A204.1 (cell line): ENCODE measurements at regions not wholly inside any gene's neighbourhood (a gene's known extent, or its start where the extent isn't known, plus 50 kb on each side); places are given as distances from the start of the nearest gene placed in this dataset.
"Not testable (repeated sequence)": the region's sequence is repeated elsewhere in the genome, so short reads cannot be mapped to it uniquely, and the experiment has no call there.

Experiments
- FAIRE-seq: peaks from 2 replicates; lab custom pipeline; 2012; peaks lifted over from hg19 to GRCh38; lab: Jason Lieb, UNC

DNA sequence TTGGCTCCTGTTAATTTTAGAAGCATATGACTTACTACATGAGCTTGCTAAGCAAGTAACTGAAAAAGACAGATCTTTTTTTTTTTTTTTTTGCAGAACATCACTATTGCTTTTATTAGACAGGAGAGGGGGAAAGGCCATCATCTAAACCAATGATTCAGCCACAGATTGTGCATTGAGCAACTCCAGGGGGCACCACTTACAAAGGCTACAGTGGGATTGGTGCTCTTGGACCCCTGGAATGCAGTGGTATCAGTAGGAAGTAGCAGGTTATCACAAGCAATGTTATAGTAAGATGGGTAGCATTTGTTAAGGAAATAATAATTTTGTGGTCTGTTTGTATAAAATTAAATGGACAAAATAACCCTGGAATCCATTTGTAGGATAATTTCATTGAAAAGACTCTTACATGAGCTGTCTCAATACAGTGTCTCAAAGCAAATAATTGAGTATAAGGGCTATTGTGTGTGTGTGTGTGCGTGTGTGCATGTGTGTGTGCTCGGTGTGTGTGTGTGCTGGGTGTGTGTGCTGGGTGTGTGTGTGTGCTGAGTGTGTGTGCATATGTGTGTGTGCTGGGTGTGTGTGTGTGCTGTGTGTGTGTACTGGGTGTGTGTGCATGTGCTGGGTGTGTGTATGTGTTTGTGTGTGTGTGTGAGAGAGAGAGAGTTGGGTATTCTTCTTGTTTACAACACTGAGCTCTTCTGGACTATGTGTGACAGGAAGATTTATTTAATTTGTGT, 296.3 kb downstream of the PCDH7 start:
- FAIRE-seq: no peak

DNA sequence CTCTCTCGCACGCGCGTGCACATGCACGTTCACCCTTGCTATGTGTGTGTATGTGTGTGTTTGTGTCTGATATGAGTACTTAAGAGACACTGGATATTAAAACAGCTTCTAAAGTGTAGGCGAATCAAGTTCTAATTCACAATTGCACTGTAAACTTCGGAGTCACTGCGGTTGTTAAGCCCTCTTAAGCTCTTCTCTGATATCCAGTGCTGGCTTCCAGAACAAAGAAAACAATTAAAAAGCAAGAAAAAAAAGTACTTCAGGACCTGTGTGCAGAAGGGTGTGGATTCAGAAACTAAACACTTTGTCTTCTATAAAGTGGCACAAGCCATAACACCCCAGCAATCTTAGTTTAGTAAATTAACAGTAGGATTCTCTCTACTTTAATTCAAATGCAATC, 300.2 kb downstream of the PCDH7 start:
- no peak for FAIRE-seq

- no peak for FAIRE-seq
Measured at GRCh38 chr4:31021008-31021407, 300.8 kb downstream of the PCDH7 start.

GRCh38 chr4:31022702-31023101, 302.5 kb downstream of the PCDH7 start:
- FAIRE-seq: no peak

DNA sequence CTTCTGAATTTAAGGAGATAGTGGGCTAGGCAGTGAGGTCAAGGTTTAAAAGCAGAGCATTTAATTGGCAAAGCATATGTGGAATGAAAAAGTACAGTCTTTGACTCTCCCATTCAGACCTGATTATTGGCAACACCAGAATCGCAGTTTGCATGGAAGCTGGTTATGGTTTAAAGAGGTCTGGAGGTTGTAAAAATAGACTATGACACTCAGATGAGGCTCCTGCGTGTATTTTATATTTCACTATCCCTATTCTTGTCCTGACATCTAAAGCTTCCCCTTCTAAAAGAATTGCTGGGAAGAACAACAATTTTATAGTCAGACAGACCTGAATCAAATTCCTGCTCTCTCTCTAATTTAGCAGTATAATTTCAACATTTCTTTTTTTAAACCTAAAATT, 302.9 kb downstream of the PCDH7 start:
- FAIRE-seq: no peak

- FAIRE-seq: no peak
Measured at GRCh38 chr4:31023742-31024141, 303.6 kb downstream of the PCDH7 start.

- FAIRE-seq: not testable (repeated sequence)
Measured at GRCh38 chr4:31024781-31025180, 304.6 kb downstream of the PCDH7 start.

- no peak for FAIRE-seq
Measured at GRCh38 chr4:31026256-31026655, 306.1 kb downstream of the PCDH7 start.

DNA sequence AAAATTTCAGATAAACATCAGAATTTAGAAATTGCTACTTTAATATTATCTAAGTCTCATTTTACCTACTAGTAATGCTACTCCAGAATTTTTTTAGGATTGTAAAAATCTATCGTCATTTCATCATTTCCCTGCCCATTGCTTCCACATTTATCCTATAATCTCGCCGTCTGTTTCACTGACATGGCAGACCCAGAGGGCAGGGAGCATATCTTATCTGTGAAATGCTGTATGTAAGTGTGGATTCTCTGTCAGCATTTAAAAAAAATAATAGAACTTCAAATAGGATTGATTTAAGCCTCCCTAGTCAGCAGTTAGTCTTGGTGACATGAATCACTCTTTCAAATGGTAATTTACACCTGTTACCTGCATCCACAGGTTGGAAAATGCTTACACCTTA, 314.4 kb downstream of the PCDH7 start:
- FAIRE-seq: no peak

GRCh38 chr4:31035761-31036160, 315.6 kb downstream of the PCDH7 start:
- FAIRE-seq: no peak

GRCh38 chr4:31037703-31038102, 317.5 kb downstream of the PCDH7 start:
- FAIRE-seq: no peak

- no peak for FAIRE-seq
Measured at GRCh38 chr4:31039382-31039781, 319.2 kb downstream of the PCDH7 start.

- FAIRE-seq: no peak
Measured at GRCh38 chr4:31040106-31040505, 319.9 kb downstream of the PCDH7 start.

DNA sequence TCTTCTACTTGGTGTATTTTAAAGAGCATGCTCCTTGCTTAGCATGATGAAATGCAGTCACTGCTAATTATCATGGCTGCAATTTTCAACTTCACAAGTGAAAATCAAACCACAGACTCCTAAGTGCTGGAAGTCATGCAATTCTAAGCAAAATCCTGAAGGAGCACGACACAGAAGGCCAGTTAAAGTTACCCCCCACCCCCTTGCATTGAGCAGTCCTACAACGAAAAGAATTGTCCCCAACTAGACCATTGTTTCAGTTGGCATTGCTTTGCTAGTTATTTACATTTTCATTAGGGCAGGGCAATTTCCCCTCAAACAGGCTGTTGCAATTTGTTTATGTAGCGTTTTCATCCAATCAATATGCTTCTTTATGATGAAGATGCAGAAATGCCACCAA, 321.2 kb downstream of the PCDH7 start:
- no peak for FAIRE-seq

GRCh38 chr4:31041853-31042252, 321.7 kb downstream of the PCDH7 start:
- FAIRE-seq: no peak

GRCh38 chr4:31043382-31044062, 323.4 kb downstream of the PCDH7 start:
- no peak for FAIRE-seq

DNA sequence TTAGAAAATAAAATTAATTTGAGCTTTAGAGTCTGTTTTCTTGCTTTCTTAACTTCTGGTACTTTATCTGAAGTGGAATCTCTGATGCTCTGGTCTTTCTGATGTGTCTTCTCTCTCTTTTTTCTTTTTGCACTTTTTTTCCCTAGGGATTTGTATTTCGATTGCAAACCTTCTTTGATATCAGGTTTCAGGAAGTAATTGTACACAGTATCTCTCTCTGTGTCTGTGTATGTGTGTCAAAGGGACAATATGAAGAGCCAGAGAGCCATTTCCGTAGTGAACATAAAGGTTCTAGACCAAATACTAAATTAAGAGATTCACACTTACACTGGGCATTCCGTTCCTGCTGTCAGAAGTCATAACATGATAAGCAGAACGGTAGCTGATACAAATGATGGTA, 325.0 kb downstream of the PCDH7 start:
- FAIRE-seq: no peak

- FAIRE-seq: no peak
Measured at GRCh38 chr4:31045724-31046318, 325.7 kb downstream of the PCDH7 start.

DNA sequence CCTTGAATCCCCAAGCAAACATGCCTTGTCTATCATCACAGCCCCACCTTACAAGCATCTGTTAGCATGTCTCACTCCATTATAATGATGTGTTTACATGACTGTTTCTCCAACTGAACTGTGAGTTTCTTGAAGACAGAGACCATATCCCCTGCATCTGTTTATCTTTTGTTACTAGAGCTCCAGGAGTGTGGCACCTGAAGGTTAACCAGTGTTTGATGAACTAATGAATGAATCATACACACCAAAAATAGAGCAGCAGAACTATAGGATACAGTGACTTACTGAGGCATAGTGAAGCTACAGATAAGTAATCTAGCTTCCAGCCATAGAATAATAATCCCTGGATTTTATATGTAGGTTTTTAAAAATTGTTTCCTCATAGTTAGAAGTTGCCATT, 331.0 kb downstream of the PCDH7 start:
- FAIRE-seq: no peak

- no peak for FAIRE-seq
Measured at GRCh38 chr4:31051565-31051964, 331.4 kb downstream of the PCDH7 start.

GRCh38 chr4:31052519-31052918, 332.4 kb downstream of the PCDH7 start:
- FAIRE-seq: no peak

- no peak for FAIRE-seq
Measured at GRCh38 chr4:31053451-31053850, 333.3 kb downstream of the PCDH7 start.

DNA sequence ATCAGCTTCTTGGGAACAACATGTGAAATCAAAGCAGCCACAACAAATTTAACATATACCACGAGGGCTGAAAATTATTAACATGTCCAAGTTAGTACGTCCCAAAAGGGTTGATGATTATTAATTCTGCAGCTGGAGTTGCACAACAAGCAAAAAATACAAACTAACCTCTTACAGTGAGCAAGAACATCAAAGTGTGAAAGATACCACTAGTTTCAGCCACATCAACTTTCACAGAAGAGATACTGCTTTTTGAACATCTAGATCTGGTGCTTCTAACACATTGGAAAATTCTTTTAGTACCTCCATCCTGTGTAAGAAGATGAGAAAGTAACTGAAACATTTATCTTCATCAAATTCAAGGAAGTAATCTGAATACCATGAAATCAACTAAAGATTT, 334.1 kb downstream of the PCDH7 start:
- FAIRE-seq: no peak

DNA sequence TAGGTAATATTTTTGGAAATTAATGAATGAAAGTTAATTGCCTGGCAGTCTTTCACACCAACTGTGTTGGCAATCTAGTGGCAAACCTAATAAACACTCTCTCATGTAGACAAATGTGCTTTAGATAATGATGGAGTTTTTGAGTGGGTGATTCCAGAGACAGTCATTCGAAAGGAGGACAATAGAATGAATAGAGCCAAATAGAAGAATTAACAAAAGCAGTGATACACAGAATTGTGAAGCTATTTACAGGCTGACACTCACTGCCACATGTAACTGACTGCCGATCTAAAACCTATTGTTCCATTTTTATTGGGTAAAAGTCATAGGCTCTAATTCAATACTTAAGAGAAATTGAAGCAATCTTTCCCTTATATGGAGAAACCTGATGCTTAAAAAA, 338.5 kb downstream of the PCDH7 start:
- no peak for FAIRE-seq
